ENCODE measurements at regions not wholly inside any gene's neighbourhood (a gene's known extent, or its start where the extent isn't known, plus 50 kb on each side); places are given as distances from the start of the nearest gene placed in this dataset.

DNA sequence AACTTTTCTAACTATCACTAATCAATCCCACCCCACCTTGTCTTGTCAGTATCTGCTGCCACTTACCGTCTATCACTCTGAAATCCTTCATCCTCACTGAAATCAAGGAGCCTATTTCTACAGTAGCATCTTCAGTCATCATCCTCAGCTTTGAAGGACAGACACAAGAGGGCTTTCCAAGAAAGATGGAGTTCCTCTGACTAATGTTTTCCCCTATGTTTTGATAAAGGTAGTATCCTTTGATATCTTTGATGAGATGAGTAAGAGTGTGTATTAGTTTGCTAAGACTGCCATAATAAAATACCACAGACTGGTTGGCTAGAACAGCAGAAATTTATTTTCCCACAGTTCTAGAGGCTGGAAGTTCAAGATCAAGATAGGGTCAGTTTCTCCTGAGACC lies 101.8 kb upstream of the VAV3 start:
- Histone ChIP-seq H3K4me3 (ENCODE audit: low read length) (no peak overlapping the region), H3K56ac (ENCODE audit: low read length) (no peak overlapping the region), H3K27me3 (ENCODE audit: insufficient read depth, low read length, poor library complexity) (no peaks in the 10 kb centered on the region), H3K4me1 (ENCODE audit: control insufficient read depth, low read depth, low read length) (no peaks in the 10 kb centered on the region), H2BK120ac (ENCODE audit: low read depth, low read length) (no peak overlapping the region), H2BK5ac (ENCODE audit: low read length) (no peak overlapping the region), H3K4me2 (ENCODE audit: low read length) (no peak overlapping the region), H3K79me1 (ENCODE audit: low read length) (no peaks in the 10 kb centered on the region), H3K36me3 (ENCODE audit: control insufficient read depth, insufficient read depth, low read length) (no peaks in the 10 kb centered on the region), H2AK5ac (ENCODE audit: low read length) (no peak overlapping the region), H4K5ac (ENCODE audit: low read length) (no peak overlapping the region), H3K4ac (ENCODE audit: low read depth, low read length) (no peak overlapping the region), H3K23ac (ENCODE audit: low read length) (no peak overlapping the region), H3K18ac (ENCODE audit: low read length) (no peak overlapping the region), H3K9ac (ENCODE audit: low read length) (no peak overlapping the region), H3K79me2 (ENCODE audit: control insufficient read depth, insufficient read depth, low read length) (no peaks in the 10 kb centered on the region), H4K8ac (ENCODE audit: low read depth, low read length) (no peak overlapping the region), H3K27ac (ENCODE audit: low read depth, low read length) (no peak overlapping the region), H2BK15ac (replicated peaks; ENCODE audit: low read depth) (no peak overlapping the region)
- no CpG with 5 or more reads among the region's 1 CpG for WGBS (ENCODE audit: extremely low coverage, insufficient coverage, low lambda C conversion rate)
- no peak for DNase-seq

DNA sequence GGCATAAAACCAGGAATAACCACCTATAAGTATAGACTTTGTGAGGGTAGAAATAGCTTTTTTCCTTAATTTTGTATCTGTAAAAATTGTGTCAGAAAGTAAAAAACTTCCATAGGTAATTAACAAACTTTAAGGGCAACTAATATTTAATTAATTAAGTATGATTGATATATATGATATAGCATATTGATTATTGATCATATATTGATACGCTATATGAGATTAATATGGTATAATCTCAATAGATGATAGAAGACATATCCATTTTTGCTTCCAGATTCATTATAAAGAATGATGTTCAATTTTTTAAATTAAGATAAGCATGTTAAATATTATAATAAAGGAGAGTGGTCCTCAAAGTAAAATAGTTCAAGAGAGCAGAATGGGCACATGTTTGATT lies 99.3 kb upstream of the VAV3 start:
- WGBS (ENCODE audit: extremely low coverage, insufficient coverage, low lambda C conversion rate), result 100% methylated on average over 1 of the region's 1 CpG
- no peak overlapping the region for H4K8ac ChIP-seq (ENCODE audit: low read depth, low read length)

DNA sequence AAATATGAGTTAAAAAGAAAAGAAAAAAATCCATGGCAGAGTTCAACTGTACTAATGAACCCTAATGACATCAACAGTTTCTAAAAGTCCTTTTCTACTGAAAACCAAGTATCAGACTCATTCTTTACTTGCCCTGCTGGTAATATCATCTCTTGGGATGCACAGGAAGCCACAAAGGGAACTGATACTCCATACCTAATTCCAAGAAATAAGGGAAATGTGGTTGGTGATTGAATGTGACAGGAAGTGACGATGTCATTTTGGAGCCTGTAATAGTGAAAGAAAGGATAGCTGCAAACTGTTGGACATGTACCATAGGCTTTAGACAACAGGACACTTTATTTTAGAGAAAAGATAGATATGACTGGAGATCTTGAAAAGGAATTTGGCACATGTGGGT lies 98.7 kb upstream of the VAV3 start:
- H2BK5ac ChIP-seq (ENCODE audit: low read length), result no peak overlapping the region
- H3K79me1 ChIP-seq (ENCODE audit: low read length), result no peaks in the 10 kb centered on the region
- no peaks in the 10 kb centered on the region for H3K79me2 ChIP-seq (ENCODE audit: control insufficient read depth, insufficient read depth, low read length)
- H3K23ac ChIP-seq (ENCODE audit: low read length), result no peak overlapping the region
- WGBS (ENCODE audit: extremely low coverage, insufficient coverage, low lambda C conversion rate), result no CpG with 5 or more reads among the region's 1 CpG
- H3K4me3 ChIP-seq (ENCODE audit: low read length), result no peak overlapping the region
- H2AK5ac ChIP-seq (ENCODE audit: low read length), result no peak overlapping the region
- H3K27ac ChIP-seq (ENCODE audit: low read depth, low read length), result no peak overlapping the region
- no peak overlapping the region for H4K5ac ChIP-seq (ENCODE audit: low read length)
- H3K4ac ChIP-seq (ENCODE audit: low read depth, low read length), result no peak overlapping the region
- no peak overlapping the region for H3K56ac ChIP-seq (ENCODE audit: low read length)
- no peak overlapping the region for H2BK15ac ChIP-seq (replicated peaks; ENCODE audit: low read depth)
- no peaks in the 10 kb centered on the region for H3K36me3 ChIP-seq (ENCODE audit: control insufficient read depth, insufficient read depth, low read length)
- no peaks in the 10 kb centered on the region for H3K4me1 ChIP-seq (ENCODE audit: control insufficient read depth, low read depth, low read length)
- no peak overlapping the region for H4K8ac ChIP-seq (ENCODE audit: low read depth, low read length)
- no peak overlapping the region for H3K18ac ChIP-seq (ENCODE audit: low read length)
- H3K27me3 ChIP-seq (ENCODE audit: insufficient read depth, low read length, poor library complexity), result no peaks in the 10 kb centered on the region
- DNase-seq, result no peak
- H3K9ac ChIP-seq (ENCODE audit: low read length), result no peak overlapping the region
- no peak overlapping the region for H3K4me2 ChIP-seq (ENCODE audit: low read length)
- H2BK120ac ChIP-seq (ENCODE audit: low read depth, low read length), result no peak overlapping the region

More for the DNA sequence above, 99.3 kb upstream of the VAV3 start:
- no peak for DNase-seq
- no peak overlapping the region for H3K27ac ChIP-seq (ENCODE audit: low read depth, low read length)
- H2BK120ac ChIP-seq (ENCODE audit: low read depth, low read length), result no peak overlapping the region
- H3K4me1 ChIP-seq (ENCODE audit: control insufficient read depth, low read depth, low read length), result no peaks in the 10 kb centered on the region
- no peak overlapping the region for H3K4me2 ChIP-seq (ENCODE audit: low read length)
- H3K79me2 ChIP-seq (ENCODE audit: control insufficient read depth, insufficient read depth, low read length), result no peaks in the 10 kb centered on the region
- H3K4ac ChIP-seq (ENCODE audit: low read depth, low read length), result no peak overlapping the region
- no peak overlapping the region for H2BK5ac ChIP-seq (ENCODE audit: low read length)
- no peak overlapping the region for H3K4me3 ChIP-seq (ENCODE audit: low read length)
- no peaks in the 10 kb centered on the region for H3K79me1 ChIP-seq (ENCODE audit: low read length)
- H2BK15ac ChIP-seq (replicated peaks; ENCODE audit: low read depth), result no peak overlapping the region
- no peak overlapping the region for H4K5ac ChIP-seq (ENCODE audit: low read length)
- no peak overlapping the region for H3K9ac ChIP-seq (ENCODE audit: low read length)
- no peak overlapping the region for H3K23ac ChIP-seq (ENCODE audit: low read length)
- H3K27me3 ChIP-seq (ENCODE audit: insufficient read depth, low read length, poor library complexity), result no peaks in the 10 kb centered on the region
- H2AK5ac ChIP-seq (ENCODE audit: low read length), result no peak overlapping the region
- H3K56ac ChIP-seq (ENCODE audit: low read length), result no peak overlapping the region
- H3K36me3 ChIP-seq (ENCODE audit: control insufficient read depth, insufficient read depth, low read length), result no peaks in the 10 kb centered on the region
- H3K18ac ChIP-seq (ENCODE audit: low read length), result no peak overlapping the region

DNA sequence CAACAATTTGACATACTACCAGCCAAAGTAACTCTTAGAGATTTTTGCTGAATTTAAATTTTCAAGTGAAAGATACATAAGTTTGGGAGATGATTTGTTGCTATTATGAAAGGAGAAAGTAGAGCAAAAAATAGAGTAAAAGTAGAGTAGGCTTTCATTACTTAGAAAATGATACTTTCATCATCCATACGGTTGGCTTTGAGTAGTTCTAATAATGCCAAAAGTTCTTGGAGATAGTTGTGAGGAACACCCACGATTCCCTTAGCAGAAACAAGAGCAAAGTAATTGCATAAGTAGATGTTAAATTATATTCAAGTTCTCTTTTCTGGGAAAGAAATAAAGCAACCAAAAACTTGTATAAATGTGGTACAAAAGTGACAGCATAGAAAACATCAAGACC lies 95.0 kb upstream of the VAV3 start:
- no peak overlapping the region for H3K18ac ChIP-seq (ENCODE audit: low read length)
- H3K9ac ChIP-seq (ENCODE audit: low read length), result no peak overlapping the region
- H4K8ac ChIP-seq (ENCODE audit: low read depth, low read length), result no peak overlapping the region
- no peak overlapping the region for H2BK5ac ChIP-seq (ENCODE audit: low read length)
- H2BK120ac ChIP-seq (ENCODE audit: low read depth, low read length), result no peak overlapping the region
- H3K4ac ChIP-seq (ENCODE audit: low read depth, low read length), result no peak overlapping the region
- no peaks in the 10 kb centered on the region for H3K79me1 ChIP-seq (ENCODE audit: low read length)
- peaks cover 3% of the 10 kb centered on the region for H3K4me1 ChIP-seq (ENCODE audit: control insufficient read depth, low read depth, low read length)
- H3K4me3 ChIP-seq (ENCODE audit: low read length), result no peak overlapping the region
- H4K5ac ChIP-seq (ENCODE audit: low read length), result no peak overlapping the region
- no peak overlapping the region for H3K23ac ChIP-seq (ENCODE audit: low read length)
- H3K56ac ChIP-seq (ENCODE audit: low read length), result no peak overlapping the region
- no peak overlapping the region for H3K27ac ChIP-seq (ENCODE audit: low read depth, low read length)
- H3K79me2 ChIP-seq (ENCODE audit: control insufficient read depth, insufficient read depth, low read length), result no peaks in the 10 kb centered on the region
- no peaks in the 10 kb centered on the region for H3K27me3 ChIP-seq (ENCODE audit: insufficient read depth, low read length, poor library complexity)
- no CpG with 5 or more reads among the region's 2 CpGs for whole genome bisulfite sequencing (ENCODE audit: extremely low coverage, insufficient coverage, low lambda C conversion rate)
- H2AK5ac ChIP-seq (ENCODE audit: low read length), result no peak overlapping the region
- DNase-seq, result no peak
- no peak overlapping the region for H3K4me2 ChIP-seq (ENCODE audit: low read length)
- no peak overlapping the region for H2BK15ac ChIP-seq (replicated peaks; ENCODE audit: low read depth)
- no peaks in the 10 kb centered on the region for H3K36me3 ChIP-seq (ENCODE audit: control insufficient read depth, insufficient read depth, low read length)

DNA sequence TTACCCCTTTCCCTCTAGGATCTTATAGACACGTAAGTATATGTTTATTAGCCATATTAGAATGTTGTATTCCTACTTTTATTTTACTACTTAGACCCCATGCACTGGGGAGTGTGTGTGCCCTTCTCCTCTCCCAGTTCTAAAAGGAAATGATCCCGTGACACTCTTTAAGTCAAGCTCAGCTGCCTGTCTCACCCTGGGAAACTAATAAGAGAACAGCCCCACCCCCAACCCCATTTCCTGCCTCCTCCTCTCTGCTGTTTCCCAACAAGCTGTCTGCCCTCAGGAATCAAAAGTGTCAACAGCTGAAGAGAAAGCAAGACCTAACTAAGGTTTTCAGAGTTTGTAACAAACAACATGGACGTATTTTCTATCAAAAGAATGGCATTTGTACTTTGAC lies 92.6 kb upstream of the VAV3 start:
- no CpG with 5 or more reads among the region's 3 CpGs for WGBS (ENCODE audit: extremely low coverage, insufficient coverage, low lambda C conversion rate)
- peak; percentile 89 for DNase-seq

DNA sequence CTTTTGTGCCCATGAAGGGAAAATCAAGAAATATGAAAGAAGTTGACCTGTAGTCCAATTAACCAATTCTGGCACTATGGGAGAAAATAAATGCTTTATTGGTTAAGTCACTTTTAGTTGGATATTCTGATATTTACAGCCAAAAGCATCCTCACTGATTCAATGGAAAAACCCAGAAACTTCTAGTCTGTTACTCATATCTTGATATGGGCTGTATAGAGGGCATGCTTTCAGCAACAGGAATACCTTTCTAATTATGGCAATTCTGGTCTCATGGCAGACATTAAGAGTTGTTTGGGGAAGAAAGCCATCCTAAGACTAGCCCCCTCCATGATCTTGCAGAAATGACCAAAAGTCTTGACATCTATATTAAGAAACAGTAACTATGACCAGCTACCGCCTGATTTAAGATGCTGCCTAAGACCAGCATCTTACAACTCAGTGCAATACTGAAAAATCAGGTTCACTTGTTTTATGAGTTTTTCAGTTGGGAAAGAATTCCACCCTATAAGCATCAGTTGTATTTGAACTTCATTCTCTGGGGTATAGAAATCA lies 91.5 kb upstream of the VAV3 start:
- H3K9ac ChIP-seq (ENCODE audit: low read length), result no peak overlapping the region
- no peak overlapping the region for H2BK120ac ChIP-seq (ENCODE audit: low read depth, low read length)
- H3K56ac ChIP-seq (ENCODE audit: low read length), result no peak overlapping the region
- no peak overlapping the region for H3K23ac ChIP-seq (ENCODE audit: low read length)
- DNase-seq, result no peak
- peaks cover 17% of the 10 kb centered on the region for H3K4me1 ChIP-seq (ENCODE audit: control insufficient read depth, low read depth, low read length)
- no peak overlapping the region for H2AK5ac ChIP-seq (ENCODE audit: low read length)
- no peak overlapping the region for H4K8ac ChIP-seq (ENCODE audit: low read depth, low read length)
- H3K79me1 ChIP-seq (ENCODE audit: low read length), result no peaks in the 10 kb centered on the region
- no peaks in the 10 kb centered on the region for H3K36me3 ChIP-seq (ENCODE audit: control insufficient read depth, insufficient read depth, low read length)
- no peaks in the 10 kb centered on the region for H3K79me2 ChIP-seq (ENCODE audit: control insufficient read depth, insufficient read depth, low read length)
- H3K4me3 ChIP-seq (ENCODE audit: low read length), result no peak overlapping the region
- H3K27ac ChIP-seq (ENCODE audit: low read depth, low read length), result no peak overlapping the region
- H3K18ac ChIP-seq (ENCODE audit: low read length), result no peak overlapping the region
- no peak overlapping the region for H2BK15ac ChIP-seq (replicated peaks; ENCODE audit: low read depth)
- no peaks in the 10 kb centered on the region for H3K27me3 ChIP-seq (ENCODE audit: insufficient read depth, low read length, poor library complexity)
- H4K5ac ChIP-seq (ENCODE audit: low read length), result no peak overlapping the region
- WGBS (ENCODE audit: extremely low coverage, insufficient coverage, low lambda C conversion rate), result no CpG with 5 or more reads among the region's 1 CpG
- H2BK5ac ChIP-seq (ENCODE audit: low read length), result no peak overlapping the region
- H3K4ac ChIP-seq (ENCODE audit: low read depth, low read length), result no peak overlapping the region
- no peak overlapping the region for H3K4me2 ChIP-seq (ENCODE audit: low read length)

More for the DNA sequence above, 92.6 kb upstream of the VAV3 start:
- Histone ChIP-seq H3K79me2 (ENCODE audit: control insufficient read depth, insufficient read depth, low read length) (no peaks in the 10 kb centered on the region), H2BK120ac (ENCODE audit: low read depth, low read length) (no peak overlapping the region), H3K23ac (ENCODE audit: low read length) (no peak overlapping the region), H3K4me3 (ENCODE audit: low read length) (no peak overlapping the region), H3K27me3 (ENCODE audit: insufficient read depth, low read length, poor library complexity) (no peaks in the 10 kb centered on the region), H2AK5ac (ENCODE audit: low read length) (no peak overlapping the region), H3K4ac (ENCODE audit: low read depth, low read length) (no peak overlapping the region), H3K4me2 (ENCODE audit: low read length) (no peak overlapping the region), H3K27ac (ENCODE audit: low read depth, low read length) (no peak overlapping the region), H3K18ac (ENCODE audit: low read length) (no peak overlapping the region), H4K5ac (ENCODE audit: low read length) (no peak overlapping the region), H3K4me1 (ENCODE audit: control insufficient read depth, low read depth, low read length) (peaks cover 9% of the 10 kb centered on the region), H3K9ac (ENCODE audit: low read length) (no peak overlapping the region), H3K36me3 (ENCODE audit: control insufficient read depth, insufficient read depth, low read length) (no peaks in the 10 kb centered on the region), H4K8ac (ENCODE audit: low read depth, low read length) (no peak overlapping the region), H2BK5ac (ENCODE audit: low read length) (no peak overlapping the region), H3K79me1 (ENCODE audit: low read length) (no peaks in the 10 kb centered on the region), H2BK15ac (replicated peaks; ENCODE audit: low read depth) (no peak overlapping the region), H3K56ac (ENCODE audit: low read length) (no peak overlapping the region)

All from mesendoderm (in vitro differentiated cells).